Uterus (tissue), 2 donors: ENCODE measurements at regions not wholly inside any gene's neighbourhood (a gene's known extent, or its start where the extent isn't known, plus 50 kb on each side); places are given as distances from the start of the nearest gene placed in this dataset.

Experiments
- POLR2A ChIP-seq, 2 donors: fragments of 450-650 bp; IDR thresholded peaks; one replicate each; pipeline ENCODE4 v1.6.1; 2016; ENCODE audit warnings: antibody characterized with exemption in 2 of 2, mild to moderate bottlenecking in 1 of 2, moderate library complexity in 1 of 2
- TF ChIP-seq, protein P1 (sequence below), 4 experiments: fragments of 200-600 bp in 2 of 4; fragments of 450-650 bp in 2 of 4; sonication (generic) in 2 of 4; IDR thresholded peaks; one replicate each; pipeline ENCODE4 v1.5.1; 2016 to 2019; ENCODE audit warnings: antibody characterized with exemption in 4 of 4, mild to moderate bottlenecking in 2 of 4, moderate library complexity in 1 of 4

DNA sequence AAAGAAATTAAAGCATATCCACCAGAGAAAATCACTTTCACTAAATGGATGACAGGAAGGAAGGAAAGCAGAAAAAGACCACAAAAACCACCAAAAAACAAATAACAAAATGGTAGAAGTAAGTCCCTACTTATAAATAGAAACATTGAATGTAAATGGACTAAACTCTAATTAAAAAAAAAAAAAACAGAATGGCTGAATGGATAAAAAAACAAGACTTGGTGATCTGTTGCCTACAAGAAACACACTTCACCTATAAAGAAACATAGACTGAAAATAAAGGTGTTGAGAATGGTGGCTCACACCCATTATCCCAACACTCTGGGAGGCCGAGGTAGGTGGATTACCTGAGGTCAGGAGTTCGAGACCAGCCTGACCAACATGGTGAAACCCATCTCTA, 122.9 kb downstream of the HMHB1 start:
- TF ChIP-seq POLR2A (IDR thresholded peaks at IDR 0.05), result no peak
- TF ChIP-seq, protein P1, sequence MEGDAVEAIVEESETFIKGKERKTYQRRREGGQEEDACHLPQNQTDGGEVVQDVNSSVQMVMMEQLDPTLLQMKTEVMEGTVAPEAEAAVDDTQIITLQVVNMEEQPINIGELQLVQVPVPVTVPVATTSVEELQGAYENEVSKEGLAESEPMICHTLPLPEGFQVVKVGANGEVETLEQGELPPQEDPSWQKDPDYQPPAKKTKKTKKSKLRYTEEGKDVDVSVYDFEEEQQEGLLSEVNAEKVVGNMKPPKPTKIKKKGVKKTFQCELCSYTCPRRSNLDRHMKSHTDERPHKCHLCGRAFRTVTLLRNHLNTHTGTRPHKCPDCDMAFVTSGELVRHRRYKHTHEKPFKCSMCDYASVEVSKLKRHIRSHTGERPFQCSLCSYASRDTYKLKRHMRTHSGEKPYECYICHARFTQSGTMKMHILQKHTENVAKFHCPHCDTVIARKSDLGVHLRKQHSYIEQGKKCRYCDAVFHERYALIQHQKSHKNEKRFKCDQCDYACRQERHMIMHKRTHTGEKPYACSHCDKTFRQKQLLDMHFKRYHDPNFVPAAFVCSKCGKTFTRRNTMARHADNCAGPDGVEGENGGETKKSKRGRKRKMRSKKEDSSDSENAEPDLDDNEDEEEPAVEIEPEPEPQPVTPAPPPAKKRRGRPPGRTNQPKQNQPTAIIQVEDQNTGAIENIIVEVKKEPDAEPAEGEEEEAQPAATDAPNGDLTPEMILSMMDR (IDR thresholded peaks at IDR 0.05), result no peak
